HG03571 (cell line): ENCODE measurements at regions not wholly inside any gene's neighbourhood (a gene's known extent, or its start where the extent isn't known, plus 50 kb on each side); places are given as distances from the start of the nearest gene placed in this dataset.
"Not testable (repeated sequence)": the region's sequence is repeated elsewhere in the genome, so short reads cannot be mapped to it uniquely, and the experiment has no call there.

Experiments used
- ATAC-seq: cut with Tn5 transposase; IDR thresholded peaks from one replicate; pipeline ENCODE4 v1.9.1; 2021; ENCODE audit not compliant: unreplicated experiment

DNA sequence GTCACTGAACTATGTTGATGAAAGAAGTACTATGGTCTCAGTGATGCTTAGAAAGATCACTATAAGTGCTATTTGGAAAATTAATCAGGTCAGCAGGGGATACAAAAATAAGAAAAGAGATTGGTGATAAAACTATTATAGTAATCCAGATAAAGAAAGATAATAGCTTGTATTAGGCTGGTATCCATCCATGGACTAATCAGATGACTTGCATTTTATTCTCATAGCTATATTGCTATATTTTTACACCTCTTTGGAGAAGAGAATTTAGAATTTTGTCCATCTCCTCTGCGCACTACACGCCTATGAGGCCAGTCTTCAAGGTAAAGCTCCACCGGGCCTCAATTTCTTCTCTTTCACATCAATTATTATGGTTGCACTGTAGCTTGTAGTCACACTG lies 635.1 kb upstream of the DDX18 start:
- no peak for ATAC-seq

DNA sequence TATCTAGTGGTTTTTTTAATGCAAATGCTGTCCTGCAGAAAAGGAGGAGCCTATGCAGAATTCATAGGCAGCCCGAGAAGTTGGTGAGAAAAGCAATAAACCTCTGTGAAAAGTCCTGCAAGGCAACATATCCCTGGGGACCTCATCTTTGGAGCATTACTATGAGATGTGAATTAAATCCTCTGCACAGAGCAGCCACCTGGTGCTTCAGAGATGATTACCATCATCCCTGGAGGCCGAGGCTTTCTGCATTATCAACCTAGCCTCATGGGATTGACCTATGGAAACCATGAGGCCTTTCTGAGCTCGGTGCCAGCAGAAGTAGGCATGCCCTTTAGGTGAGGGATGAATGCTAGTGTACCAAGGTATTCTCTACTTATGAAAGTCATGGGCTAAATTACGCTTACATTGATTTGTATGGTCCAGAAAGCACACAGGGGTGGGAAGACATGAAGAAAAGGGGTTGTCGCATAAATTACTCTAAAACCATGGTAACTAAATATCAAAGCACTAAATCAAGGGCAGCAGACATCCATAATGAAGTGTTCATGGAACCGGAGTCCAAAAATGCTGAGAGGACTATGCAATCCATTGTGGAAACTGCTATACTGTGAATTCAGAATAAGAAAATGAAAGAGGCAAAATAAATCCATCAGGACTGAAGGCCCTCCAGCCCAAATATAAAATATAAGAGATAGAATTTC lies 623.5 kb upstream of the DDX18 start:
- no peak for ATAC-seq

GRCh38 chr2:117195381-117195780 lies 619.1 kb upstream of the DDX18 start:
- ATAC-seq, result no peak

GRCh38 chr2:117199511-117199910 lies 615.0 kb upstream of the DDX18 start:
- no peak for ATAC-seq

GRCh38 chr2:117212562-117212961 lies 601.9 kb upstream of the DDX18 start:
- ATAC-seq, result no peak

- no peak for ATAC-seq
Measured at GRCh38 chr2:117217145-117217544, 597.3 kb upstream of the DDX18 start.

DNA sequence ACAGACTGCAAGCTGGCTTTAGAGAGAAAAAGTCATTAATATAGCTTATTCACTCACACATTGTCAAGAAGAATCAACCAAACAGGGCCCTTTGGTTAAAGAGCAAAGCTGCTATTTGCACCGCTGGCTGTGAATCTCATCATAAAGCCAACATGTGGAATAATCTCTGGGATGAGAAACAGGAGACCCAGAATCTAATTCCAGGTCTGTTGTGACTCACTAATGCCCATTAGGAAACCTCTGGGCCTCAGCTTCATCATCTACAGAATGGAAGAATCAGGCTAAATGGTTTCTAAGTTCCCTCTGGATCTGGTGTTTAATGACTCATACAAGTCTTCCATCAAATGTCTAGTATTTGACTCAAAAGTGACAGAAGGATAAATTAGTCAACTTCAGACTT lies 591.7 kb upstream of the DDX18 start:
- no peak for ATAC-seq

- ATAC-seq, result no peak
Measured at GRCh38 chr2:117232305-117232704, 582.2 kb upstream of the DDX18 start.

DNA sequence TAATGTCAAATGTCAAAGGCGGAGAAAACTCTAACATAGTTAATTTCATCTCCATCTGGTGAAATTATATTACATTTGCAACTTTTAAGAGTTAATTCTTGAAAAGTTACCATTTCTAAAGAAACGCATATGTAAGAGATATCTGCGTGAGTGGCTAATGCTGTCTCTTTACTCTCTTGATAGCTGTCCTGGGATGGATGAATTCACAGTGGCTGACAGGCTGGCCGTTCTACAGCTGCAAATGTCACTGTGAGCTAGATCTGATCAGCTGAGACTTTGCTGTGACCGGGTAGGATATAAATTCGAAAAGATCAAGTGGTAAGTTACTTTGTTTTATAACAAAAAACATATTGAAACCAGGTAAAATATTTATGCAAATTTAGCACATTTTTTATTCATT lies 557.1 kb upstream of the DDX18 start:
- no peak for ATAC-seq

DNA sequence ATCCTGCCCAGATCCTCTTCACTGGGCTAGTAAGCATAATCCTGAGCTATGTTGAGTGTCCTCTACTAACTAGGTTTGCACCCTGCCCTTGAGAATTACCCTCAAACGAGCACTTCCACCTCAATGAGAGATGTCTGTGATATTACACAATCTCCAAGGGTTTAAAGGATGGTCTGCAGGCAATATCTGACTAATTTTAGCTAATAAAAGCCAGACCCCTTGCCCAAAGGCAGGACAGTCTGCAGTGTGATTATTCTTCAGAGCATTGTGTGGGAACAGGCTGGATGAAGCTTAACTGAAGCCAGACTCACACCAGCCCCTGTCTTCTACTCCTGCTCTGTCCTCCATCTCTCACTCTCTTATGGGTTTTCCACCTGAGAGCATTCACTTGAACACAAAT lies 544.9 kb upstream of the DDX18 start:
- no peak for ATAC-seq

- no peak for ATAC-seq
Measured at GRCh38 chr2:117271631-117272030, 542.9 kb upstream of the DDX18 start.

GRCh38 chr2:117273009-117273671 lies 541.4 kb upstream of the DDX18 start:
- no peak for ATAC-seq

DNA sequence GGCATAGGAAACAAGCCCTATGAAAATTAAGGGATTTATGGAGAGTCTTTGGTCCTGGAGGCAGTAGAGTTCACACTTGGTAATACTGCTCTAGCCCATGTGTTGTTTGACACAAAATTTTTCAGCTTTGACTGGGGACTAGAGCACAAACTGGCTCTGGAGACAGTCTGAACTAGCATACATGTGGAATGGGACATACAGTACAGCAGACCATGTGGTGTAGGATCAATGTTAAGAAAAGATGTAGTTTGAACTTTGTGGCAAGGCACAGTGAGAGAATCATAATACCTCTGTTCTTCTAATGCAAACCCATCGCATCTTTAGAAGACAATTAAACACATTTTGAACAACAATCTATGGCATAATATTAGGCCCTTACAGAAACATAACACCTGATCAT lies 521.5 kb upstream of the DDX18 start:
- no peak for ATAC-seq

- no peak for ATAC-seq
Measured at GRCh38 chr2:117299451-117299850, 515.0 kb upstream of the DDX18 start.

GRCh38 chr2:117308861-117309770 lies 505.4 kb upstream of the DDX18 start:
- ATAC-seq, result no peak

DNA sequence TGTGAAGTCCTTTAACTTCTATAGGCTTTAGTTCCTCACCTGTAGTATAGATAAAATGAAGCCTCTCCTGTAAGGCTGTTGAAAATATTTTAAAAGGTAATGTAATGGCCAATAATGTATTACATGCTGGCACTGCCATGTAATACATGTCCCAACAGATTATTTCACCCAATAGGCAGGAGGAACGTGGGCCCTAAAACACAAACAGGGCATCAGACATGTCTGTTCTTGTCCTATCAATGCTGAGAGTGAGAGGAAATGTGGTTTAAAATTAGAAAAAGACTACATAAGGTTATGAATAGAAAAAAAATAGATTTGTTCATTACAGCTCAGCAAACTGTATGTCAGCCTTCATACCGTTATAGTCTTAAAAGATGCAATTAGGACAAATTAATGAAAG lies 492.7 kb upstream of the DDX18 start:
- ATAC-seq, result no peak

- ATAC-seq, result no peak
Measured at GRCh38 chr2:117323331-117323730, 491.2 kb upstream of the DDX18 start.

- ATAC-seq, result no peak
Measured at GRCh38 chr2:117330641-117331040, 483.9 kb upstream of the DDX18 start.

- no peak for ATAC-seq
Measured at GRCh38 chr2:117335967-117336366, 478.5 kb upstream of the DDX18 start.

GRCh38 chr2:117336496-117336895 lies 478.0 kb upstream of the DDX18 start:
- no peak for ATAC-seq

DNA sequence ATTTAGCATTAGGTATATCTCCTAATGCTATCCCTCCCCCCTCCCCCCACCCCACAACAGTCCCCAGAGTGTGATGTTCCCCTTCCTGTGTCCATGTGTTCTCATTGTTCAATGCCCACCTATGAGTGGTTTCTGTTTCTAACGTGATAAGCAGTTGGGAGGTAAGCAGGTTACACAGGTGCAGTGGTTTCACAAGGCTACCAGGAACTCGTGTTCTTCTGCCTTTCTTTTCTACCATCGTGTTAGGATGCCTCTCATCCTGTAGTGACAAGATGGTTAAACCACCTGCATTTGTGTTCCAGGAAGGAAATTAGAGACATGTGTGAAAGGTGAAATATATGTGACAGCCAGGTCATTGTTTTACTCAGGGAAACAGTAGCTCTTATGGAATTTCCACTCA lies 476.5 kb upstream of the DDX18 start:
- ATAC-seq, result not testable (repeated sequence)

- ATAC-seq, result no peak
Measured at GRCh38 chr2:117339980-117340379, 474.5 kb upstream of the DDX18 start.
